WERI-Rb-1 (cell line): ENCODE measurements at regions not wholly inside any gene's neighbourhood (a gene's known extent, or its start where the extent isn't known, plus 50 kb on each side); places are given as distances from the start of the nearest gene placed in this dataset.

Experiments used
- DNase-seq: peaks from one replicate; pipeline ENCODE4 v3.0.0-alpha.2; 2020
- H3K27ac ChIP-seq: fragments of 250-450 bp; sonication (Bioruptor Pico); 2 replicates; pipeline ENCODE4 v1.5.1; 2020; ENCODE audit warnings: mild to moderate bottlenecking, moderate library complexity
- H3K27me3 ChIP-seq: fragments of 250-450 bp; sonication (Bioruptor Pico); 2 replicates; pipeline ENCODE4 v1.5.1; 2021; ENCODE audit warnings: mild to moderate bottlenecking, low read depth, moderate library complexity; ENCODE audit not compliant: insufficient read depth, severe bottlenecking
- H3K36me3 ChIP-seq: fragments of 250-450 bp; sonication (Bioruptor Pico); 2 replicates; pipeline ENCODE4 v1.5.1; 2020; ENCODE audit warnings: mild to moderate bottlenecking, moderate library complexity
- H3K4me3 ChIP-seq: 2 replicates; pipeline ENCODE4 v1.5.1; 2011; ENCODE audit warnings: low read depth, mild to moderate bottlenecking, control low read depth, low read length
- H3K9me3 ChIP-seq: fragments of 250-450 bp; sonication (Bioruptor Pico); 2 replicates; pipeline ENCODE4 v1.5.1; 2021; ENCODE audit warnings: mild to moderate bottlenecking, moderate library complexity; ENCODE audit not compliant: severe bottlenecking
- CTCF ChIP-seq: IDR thresholded peaks from 2 replicates; pipeline ENCODE4 v1.5.1; 2011; ENCODE audit warnings: low read depth, mild to moderate bottlenecking, control low read depth, inconsistent platforms, low read length

GRCh38 chr9:28037968-28038367, 464.7 kb upstream of the C9orf72 start:
- Histone ChIP-seq H3K27me3 (no peaks in the 10 kb centered on the region), H3K4me3 (no peak overlapping the region), H3K9me3 (no peaks in the 10 kb centered on the region), H3K27ac (no peak overlapping the region), H3K36me3 (no peaks in the 10 kb centered on the region)
- DNase-seq = no peak
- TF ChIP-seq CTCF = no peak

GRCh38 chr9:28045051-28045450, 471.8 kb upstream of the C9orf72 start:
- Histone ChIP-seq H3K27me3 (no peaks in the 10 kb centered on the region), H3K4me3 (no peak overlapping the region), H3K36me3 (no peaks in the 10 kb centered on the region), H3K9me3 (no peaks in the 10 kb centered on the region), H3K27ac (no peak overlapping the region)
- no peak for DNase-seq
- no peak for TF ChIP-seq CTCF

GRCh38 chr9:28050046-28050445, 476.8 kb upstream of the C9orf72 start:
- H3K27ac ChIP-seq = no peak overlapping the region
- no peak for TF ChIP-seq CTCF
- DNase-seq = no peak

GRCh38 chr9:28050941-28051340, 477.7 kb upstream of the C9orf72 start:
- TF ChIP-seq CTCF = no peak

More at GRCh38 chr9:28050046-28050445, 476.8 kb upstream of the C9orf72 start:
- H3K4me3 ChIP-seq = no peak overlapping the region
- no peaks in the 10 kb centered on the region for H3K9me3 ChIP-seq
- H3K36me3 ChIP-seq = no peaks in the 10 kb centered on the region
- no peaks in the 10 kb centered on the region for H3K27me3 ChIP-seq

GRCh38 chr9:28051559-28052503, 478.6 kb upstream of the C9orf72 start:
- Histone ChIP-seq H3K9me3 (no peaks in the 10 kb centered on the region), H3K4me3 (no peak overlapping the region), H3K27ac (no peak overlapping the region), H3K27me3 (no peaks in the 10 kb centered on the region), H3K36me3 (no peaks in the 10 kb centered on the region)
- TF ChIP-seq CTCF = no peak
- DNase-seq = no peak

More at GRCh38 chr9:28050941-28051340, 477.7 kb upstream of the C9orf72 start:
- no peaks in the 10 kb centered on the region for H3K27me3 ChIP-seq
- no peaks in the 10 kb centered on the region for H3K36me3 ChIP-seq
- DNase-seq = no peak
- no peaks in the 10 kb centered on the region for H3K9me3 ChIP-seq
- no peak overlapping the region for H3K4me3 ChIP-seq
- H3K27ac ChIP-seq = no peak overlapping the region
